SU-DHL-6 (cell line): ENCODE measurements at regions not wholly inside any gene's neighbourhood (a gene's known extent, or its start where the extent isn't known, plus 50 kb on each side); places are given as distances from the start of the nearest gene placed in this dataset.

Source experiments
- CTCF ChIP-seq: fragments of 200-600 bp; sonication (generic); IDR thresholded peaks from one replicate; pipeline ENCODE4 v1.5.1; 2017; ENCODE audit warnings: antibody characterized with exemption, mild to moderate bottlenecking, low read length, moderate library complexity; ENCODE audit not compliant: insufficient read depth, poor library complexity, severe bottlenecking
- EZH2phosphoT487 ChIP-seq: fragments of 200-600 bp; sonication (generic), shearing (Covaris generic); conservative IDR thresholded peaks from 2 replicates; pipeline ENCODE4 v1.6.1; 2018; ENCODE audit warnings: mild to moderate bottlenecking, antibody characterized with exemption, low read length, moderate library complexity, mixed read lengths

GRCh38 chr6:40054602-40055001 lies 120.3 kb upstream of the MOCS1 start:
- TF ChIP-seq CTCF = no peak
- TF ChIP-seq EZH2phosphoT487 = no peak
